ENCODE measurements at regions not wholly inside any gene's neighbourhood (a gene's known extent, or its start where the extent isn't known, plus 50 kb on each side); places are given as distances from the start of the nearest gene placed in this dataset.

DNA sequence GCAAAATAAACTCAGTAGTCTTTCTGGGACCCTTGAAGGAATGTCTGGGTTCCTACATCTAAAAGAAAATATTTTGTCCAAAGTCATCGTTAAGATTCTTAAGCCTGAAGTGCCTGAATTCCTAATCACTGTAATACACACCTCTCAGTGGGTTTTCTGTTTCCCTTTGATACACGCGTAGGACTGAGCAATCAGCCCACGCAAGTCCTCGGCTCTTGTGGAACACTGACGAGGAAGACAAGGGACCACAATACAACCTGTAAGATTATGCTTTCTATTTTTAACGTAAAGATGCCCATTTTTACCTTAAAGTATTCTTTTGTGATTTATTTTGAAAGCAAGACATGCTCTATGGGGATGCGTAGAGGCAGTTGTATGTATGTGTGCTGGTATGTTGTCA is 472.8 kb upstream of the CELF2 start:
- TF ChIP-seq ZNF565 (CRISPR knock-in tag; conservative IDR thresholded peaks at IDR 0.05; ENCODE audit: low read depth) (no peak), PPARA (CRISPR knock-in tag; IDR thresholded peaks at IDR 0.05; ENCODE audit: borderline replicate concordance) (no peak), GLIS3 (CRISPR knock-in tag; IDR thresholded peaks at IDR 0.05) (no peak), BACH2 (CRISPR knock-in tag; IDR thresholded peaks at IDR 0.05; ENCODE audit: borderline replicate concordance) (no peak), ZNF70 (CRISPR knock-in tag; IDR thresholded peaks at IDR 0.05) (no peak), ARNTL (CRISPR knock-in tag; IDR thresholded peaks at IDR 0.05; ENCODE audit: borderline replicate concordance, low read depth) (no peak), CSDC2 (CRISPR knock-in tag; IDR thresholded peaks at IDR 0.05) (no peak), SNAI2 (CRISPR knock-in tag; IDR thresholded peaks at IDR 0.05) (no peak), RARB (CRISPR knock-in tag; IDR thresholded peaks at IDR 0.05) (no peak), ESRRG (CRISPR knock-in tag; IDR thresholded peaks at IDR 0.05) (no peak), OSR1 (CRISPR knock-in tag; IDR thresholded peaks at IDR 0.05) (no peak), ZFP30 (CRISPR knock-in tag; IDR thresholded peaks at IDR 0.05) (no peak)
- TF ChIP-seq, protein P1, sequence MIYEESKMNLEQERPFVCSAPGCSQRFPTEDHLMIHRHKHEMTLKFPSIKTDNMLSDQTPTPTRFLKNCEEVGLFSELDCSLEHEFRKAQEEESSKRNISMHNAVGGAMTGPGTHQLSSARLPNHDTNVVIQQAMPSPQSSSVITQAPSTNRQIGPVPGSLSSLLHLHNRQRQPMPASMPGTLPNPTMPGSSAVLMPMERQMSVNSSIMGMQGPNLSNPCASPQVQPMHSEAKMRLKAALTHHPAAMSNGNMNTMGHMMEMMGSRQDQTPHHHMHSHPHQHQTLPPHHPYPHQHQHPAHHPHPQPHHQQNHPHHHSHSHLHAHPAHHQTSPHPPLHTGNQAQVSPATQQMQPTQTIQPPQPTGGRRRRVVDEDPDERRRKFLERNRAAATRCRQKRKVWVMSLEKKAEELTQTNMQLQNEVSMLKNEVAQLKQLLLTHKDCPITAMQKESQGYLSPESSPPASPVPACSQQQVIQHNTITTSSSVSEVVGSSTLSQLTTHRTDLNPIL (CRISPR knock-in tag; IDR thresholded peaks at IDR 0.05; ENCODE audit: low read depth) = no peak
- TF ChIP-seq, protein P2, sequence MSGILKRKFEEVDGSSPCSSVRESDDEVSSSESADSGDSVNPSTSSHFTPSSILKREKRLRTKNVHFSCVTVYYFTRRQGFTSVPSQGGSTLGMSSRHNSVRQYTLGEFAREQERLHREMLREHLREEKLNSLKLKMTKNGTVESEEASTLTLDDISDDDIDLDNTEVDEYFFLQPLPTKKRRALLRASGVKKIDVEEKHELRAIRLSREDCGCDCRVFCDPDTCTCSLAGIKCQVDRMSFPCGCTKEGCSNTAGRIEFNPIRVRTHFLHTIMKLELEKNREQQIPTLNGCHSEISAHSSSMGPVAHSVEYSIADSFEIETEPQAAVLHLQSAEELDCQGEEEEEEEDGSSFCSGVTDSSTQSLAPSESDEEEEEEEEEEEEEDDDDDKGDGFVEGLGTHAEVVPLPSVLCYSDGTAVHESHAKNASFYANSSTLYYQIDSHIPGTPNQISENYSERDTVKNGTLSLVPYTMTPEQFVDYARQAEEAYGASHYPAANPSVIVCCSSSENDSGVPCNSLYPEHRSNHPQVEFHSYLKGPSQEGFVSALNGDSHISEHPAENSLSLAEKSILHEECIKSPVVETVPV (CRISPR knock-in tag; IDR thresholded peaks at IDR 0.05) = no peak
- TF ChIP-seq, protein P3, sequence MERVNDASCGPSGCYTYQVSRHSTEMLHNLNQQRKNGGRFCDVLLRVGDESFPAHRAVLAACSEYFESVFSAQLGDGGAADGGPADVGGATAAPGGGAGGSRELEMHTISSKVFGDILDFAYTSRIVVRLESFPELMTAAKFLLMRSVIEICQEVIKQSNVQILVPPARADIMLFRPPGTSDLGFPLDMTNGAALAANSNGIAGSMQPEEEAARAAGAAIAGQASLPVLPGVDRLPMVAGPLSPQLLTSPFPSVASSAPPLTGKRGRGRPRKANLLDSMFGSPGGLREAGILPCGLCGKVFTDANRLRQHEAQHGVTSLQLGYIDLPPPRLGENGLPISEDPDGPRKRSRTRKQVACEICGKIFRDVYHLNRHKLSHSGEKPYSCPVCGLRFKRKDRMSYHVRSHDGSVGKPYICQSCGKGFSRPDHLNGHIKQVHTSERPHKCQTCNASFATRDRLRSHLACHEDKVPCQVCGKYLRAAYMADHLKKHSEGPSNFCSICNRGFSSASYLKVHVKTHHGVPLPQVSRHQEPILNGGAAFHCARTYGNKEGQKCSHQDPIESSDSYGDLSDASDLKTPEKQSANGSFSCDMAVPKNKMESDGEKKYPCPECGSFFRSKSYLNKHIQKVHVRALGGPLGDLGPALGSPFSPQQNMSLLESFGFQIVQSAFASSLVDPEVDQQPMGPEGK (CRISPR knock-in tag; IDR thresholded peaks at IDR 0.05; ENCODE audit: borderline replicate concordance) = no peak
- TF ChIP-seq, protein P4, sequence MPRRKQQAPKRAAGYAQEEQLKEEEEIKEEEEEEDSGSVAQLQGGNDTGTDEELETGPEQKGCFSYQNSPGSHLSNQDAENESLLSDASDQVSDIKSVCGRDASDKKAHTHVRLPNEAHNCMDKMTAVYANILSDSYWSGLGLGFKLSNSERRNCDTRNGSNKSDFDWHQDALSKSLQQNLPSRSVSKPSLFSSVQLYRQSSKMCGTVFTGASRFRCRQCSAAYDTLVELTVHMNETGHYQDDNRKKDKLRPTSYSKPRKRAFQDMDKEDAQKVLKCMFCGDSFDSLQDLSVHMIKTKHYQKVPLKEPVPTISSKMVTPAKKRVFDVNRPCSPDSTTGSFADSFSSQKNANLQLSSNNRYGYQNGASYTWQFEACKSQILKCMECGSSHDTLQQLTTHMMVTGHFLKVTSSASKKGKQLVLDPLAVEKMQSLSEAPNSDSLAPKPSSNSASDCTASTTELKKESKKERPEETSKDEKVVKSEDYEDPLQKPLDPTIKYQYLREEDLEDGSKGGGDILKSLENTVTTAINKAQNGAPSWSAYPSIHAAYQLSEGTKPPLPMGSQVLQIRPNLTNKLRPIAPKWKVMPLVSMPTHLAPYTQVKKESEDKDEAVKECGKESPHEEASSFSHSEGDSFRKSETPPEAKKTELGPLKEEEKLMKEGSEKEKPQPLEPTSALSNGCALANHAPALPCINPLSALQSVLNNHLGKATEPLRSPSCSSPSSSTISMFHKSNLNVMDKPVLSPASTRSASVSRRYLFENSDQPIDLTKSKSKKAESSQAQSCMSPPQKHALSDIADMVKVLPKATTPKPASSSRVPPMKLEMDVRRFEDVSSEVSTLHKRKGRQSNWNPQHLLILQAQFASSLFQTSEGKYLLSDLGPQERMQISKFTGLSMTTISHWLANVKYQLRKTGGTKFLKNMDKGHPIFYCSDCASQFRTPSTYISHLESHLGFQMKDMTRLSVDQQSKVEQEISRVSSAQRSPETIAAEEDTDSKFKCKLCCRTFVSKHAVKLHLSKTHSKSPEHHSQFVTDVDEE (CRISPR knock-in tag; IDR thresholded peaks at IDR 0.05) = no peak
- ATAC-seq = no peak

DNA sequence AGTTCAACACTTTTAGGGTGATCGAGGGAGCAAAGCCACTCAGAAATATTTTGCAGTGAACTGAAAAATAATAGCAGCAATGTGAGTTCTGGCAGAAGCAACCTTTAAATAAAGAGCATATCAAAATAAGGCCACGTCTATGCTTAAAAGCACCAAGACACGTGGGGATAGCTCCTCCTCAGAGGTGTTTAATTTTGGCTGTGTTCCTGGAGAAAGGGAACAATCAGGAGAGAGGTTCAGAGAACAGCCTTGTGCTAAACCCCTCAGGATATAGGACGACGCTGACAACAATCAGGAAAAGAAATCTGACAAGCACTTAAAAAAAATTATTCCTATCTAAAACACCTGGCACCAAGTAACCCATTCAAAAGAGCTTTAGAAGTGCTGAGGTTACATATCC is 471.9 kb upstream of the CELF2 start:
- ATAC-seq = no peak
- no peak for TF ChIP-seq ZNF70 (CRISPR knock-in tag; IDR thresholded peaks at IDR 0.05)
- TF ChIP-seq ZFP3 (CRISPR knock-in tag; IDR thresholded peaks at IDR 0.05) = no peak
- no peak for TF ChIP-seq ARNTL (CRISPR knock-in tag; IDR thresholded peaks at IDR 0.05; ENCODE audit: borderline replicate concordance, low read depth)
- TF ChIP-seq, protein P2 (CRISPR knock-in tag; IDR thresholded peaks at IDR 0.05) = no peak
- TF ChIP-seq, protein P1 (CRISPR knock-in tag; IDR thresholded peaks at IDR 0.05; ENCODE audit: low read depth) = no peak
- no peak for TF ChIP-seq ZNF565 (CRISPR knock-in tag; conservative IDR thresholded peaks at IDR 0.05; ENCODE audit: low read depth)
- no peak for TF ChIP-seq ESRRG (CRISPR knock-in tag; IDR thresholded peaks at IDR 0.05)
- TF ChIP-seq GLIS3 (CRISPR knock-in tag; IDR thresholded peaks at IDR 0.05) = no peak
- TF ChIP-seq TCF4 (CRISPR knock-in tag; IDR thresholded peaks at IDR 0.05; ENCODE audit: borderline replicate concordance) = no peak
- TF ChIP-seq, protein P3 (CRISPR knock-in tag; IDR thresholded peaks at IDR 0.05; ENCODE audit: borderline replicate concordance) = no peak
- TF ChIP-seq ZFP30 (CRISPR knock-in tag; IDR thresholded peaks at IDR 0.05) = no peak
- TF ChIP-seq, protein P4 (CRISPR knock-in tag; IDR thresholded peaks at IDR 0.05) = no peak
- TF ChIP-seq ZC3H10 (CRISPR knock-in tag; IDR thresholded peaks at IDR 0.05) = no peak
- no peak for TF ChIP-seq PPARA (CRISPR knock-in tag; IDR thresholded peaks at IDR 0.05; ENCODE audit: borderline replicate concordance)
- TF ChIP-seq CSDC2 (CRISPR knock-in tag; IDR thresholded peaks at IDR 0.05) = no peak
- no peak for TF ChIP-seq ISL1 (CRISPR knock-in tag; IDR thresholded peaks at IDR 0.05)
- TF ChIP-seq ZNF8 (CRISPR knock-in tag; IDR thresholded peaks at IDR 0.05) = no peak
- no peak for TF ChIP-seq BACH2 (CRISPR knock-in tag; IDR thresholded peaks at IDR 0.05; ENCODE audit: borderline replicate concordance)
